GM19238 (cell line): ENCODE measurements at regions not wholly inside any gene's neighbourhood (a gene's known extent, or its start where the extent isn't known, plus 50 kb on each side); places are given as distances from the start of the nearest gene placed in this dataset.

Experiments used
- DNase-seq: peaks from one replicate; pipeline ENCODE4 v3.0.0; 2011; ENCODE audit warnings: low spot score; ENCODE audit not compliant: insufficient read length

- DNase-seq, result no peak
These were observed 156.4 kb upstream of the KL start for GRCh38 chr13:32859707-32860292.

GRCh38 chr13:32861304-32861703 lies 154.9 kb upstream of the KL start:
- no peak for DNase-seq

GRCh38 chr13:32863596-32863995 lies 152.6 kb upstream of the KL start:
- DNase-seq, result no peak

GRCh38 chr13:32866921-32867320 lies 149.3 kb upstream of the KL start:
- DNase-seq, result no peak

GRCh38 chr13:32877491-32877890 lies 138.7 kb upstream of the KL start:
- no peak for DNase-seq

- no peak for DNase-seq
These were observed 138.1 kb upstream of the KL start for GRCh38 chr13:32878163-32878562.

- no peak for DNase-seq
These were observed 135.6 kb upstream of the KL start for GRCh38 chr13:32880636-32881035.

- no peak for DNase-seq
These were observed 135.0 kb upstream of the KL start for GRCh38 chr13:32881074-32881776.

- no peak for DNase-seq
These were observed 134.5 kb upstream of the KL start for GRCh38 chr13:32881777-32882145.

GRCh38 chr13:32882691-32883090 lies 133.5 kb upstream of the KL start:
- no peak for DNase-seq

GRCh38 chr13:32883474-32883873 lies 132.7 kb upstream of the KL start:
- no peak for DNase-seq

GRCh38 chr13:32887617-32888016 lies 128.6 kb upstream of the KL start:
- DNase-seq, result no peak

GRCh38 chr13:32889986-32890565 lies 126.1 kb upstream of the KL start:
- no peak for DNase-seq

GRCh38 chr13:32893176-32893575 lies 123.0 kb upstream of the KL start:
- no peak for DNase-seq

- DNase-seq, result no peak
These were observed 121.6 kb upstream of the KL start for GRCh38 chr13:32894589-32895001.

GRCh38 chr13:32895296-32895695 lies 120.9 kb upstream of the KL start:
- DNase-seq, result no peak

GRCh38 chr13:32897296-32897695 lies 118.9 kb upstream of the KL start:
- no peak for DNase-seq

- no peak for DNase-seq
These were observed 114.0 kb upstream of the KL start for GRCh38 chr13:32902029-32902780.

GRCh38 chr13:32902874-32903273 lies 113.3 kb upstream of the KL start:
- DNase-seq, result no peak

- DNase-seq, result no peak
These were observed 112.5 kb upstream of the KL start for GRCh38 chr13:32903720-32904119.

GRCh38 chr13:32904266-32904665 lies 112.0 kb upstream of the KL start:
- no peak for DNase-seq
